ENCODE measurements at regions not wholly inside any gene's neighbourhood (a gene's known extent, or its start where the extent isn't known, plus 50 kb on each side); places are given as distances from the start of the nearest gene placed in this dataset.

DNA sequence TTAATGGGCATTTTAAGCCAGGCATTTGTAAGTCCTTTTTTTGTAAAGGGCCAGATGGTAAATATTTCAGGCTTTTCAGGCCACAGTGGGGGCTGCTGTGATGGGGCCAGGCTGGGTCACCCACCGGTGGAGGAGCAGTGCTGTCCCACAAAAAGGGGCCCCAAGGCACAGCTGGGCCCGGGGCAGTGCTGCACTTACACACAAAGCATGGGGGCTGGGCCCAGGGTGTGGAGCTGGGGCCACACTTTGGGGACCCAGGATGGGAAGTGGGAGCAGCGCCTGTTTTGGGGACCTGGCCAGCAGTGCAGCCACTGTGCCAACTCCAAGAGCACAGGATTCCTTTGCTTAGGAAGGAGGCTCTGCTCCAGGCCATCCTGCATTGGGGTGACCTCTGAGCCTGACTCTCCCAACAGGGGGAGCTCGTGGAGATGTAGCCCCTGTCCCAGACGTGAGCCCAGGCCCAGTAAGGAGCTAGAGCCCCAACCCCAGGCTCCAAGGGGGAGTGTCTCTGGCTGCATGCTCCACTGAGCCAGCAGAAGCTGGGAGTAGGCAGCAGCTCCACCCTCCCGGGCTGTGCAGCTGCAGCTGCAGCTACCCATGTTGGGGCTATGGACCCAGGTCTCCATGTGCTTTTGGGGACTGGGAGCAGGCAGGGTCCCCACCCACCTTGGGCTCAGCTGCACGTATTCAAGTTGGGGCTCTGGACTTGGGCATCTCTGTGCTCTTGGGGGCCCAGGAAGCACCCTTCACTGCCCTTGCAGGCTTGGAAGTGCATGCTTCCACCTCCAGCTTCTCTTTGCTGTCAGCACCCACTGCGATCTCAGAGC, 1036.5 kb upstream of the CNTNAP5 start:
- Mint-ChIP-seq H3K9me3 (peaks cover 0 to 22% (median 15%) of the 10 kb centered on the region in 9 donors), H3K27ac (no peak overlapping the region), H3K27me3 (no peaks in the 10 kb centered on the region), H3K4me1 (no peaks in the 10 kb centered on the region), H3K36me3 (no peaks in the 10 kb centered on the region), H3K4me3 (no peak overlapping the region)
- ATAC-seq, result no peak
- DNase-seq, result no peak
- POLR2A ChIA-PET, result no interaction called here

DNA sequence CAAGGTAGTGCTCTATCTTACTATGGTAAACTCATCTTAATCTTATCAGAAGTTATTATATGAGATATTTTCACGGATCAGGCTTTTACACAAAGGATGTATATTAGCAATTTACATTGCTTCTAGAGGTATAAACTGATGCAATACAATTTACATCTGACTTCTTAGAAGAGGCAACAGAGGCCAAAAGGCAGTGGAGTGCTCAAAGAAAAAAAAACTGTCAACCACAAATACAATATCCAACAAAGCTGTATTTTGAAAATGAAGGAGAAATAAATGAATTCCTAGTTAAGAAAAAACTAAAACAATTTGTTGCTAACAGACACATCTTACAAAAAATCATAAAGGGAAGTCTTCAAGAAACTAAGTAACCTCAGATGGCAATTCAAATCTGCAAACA, 1031.5 kb upstream of the CNTNAP5 start:
- Mint-ChIP-seq H3K27ac (no peak overlapping the region), H3K4me1 (no peaks in the 10 kb centered on the region), H3K36me3 (no peaks in the 10 kb centered on the region), H3K4me3 (no peak overlapping the region), H3K27me3 (no peaks in the 10 kb centered on the region), H3K9me3 (peaks cover 4 to 38% (median 17%) of the 10 kb centered on the region in 9 donors)
- DNase-seq (no peak), ATAC-seq (no peak)
- POLR2A ChIA-PET, result no interaction called here

DNA sequence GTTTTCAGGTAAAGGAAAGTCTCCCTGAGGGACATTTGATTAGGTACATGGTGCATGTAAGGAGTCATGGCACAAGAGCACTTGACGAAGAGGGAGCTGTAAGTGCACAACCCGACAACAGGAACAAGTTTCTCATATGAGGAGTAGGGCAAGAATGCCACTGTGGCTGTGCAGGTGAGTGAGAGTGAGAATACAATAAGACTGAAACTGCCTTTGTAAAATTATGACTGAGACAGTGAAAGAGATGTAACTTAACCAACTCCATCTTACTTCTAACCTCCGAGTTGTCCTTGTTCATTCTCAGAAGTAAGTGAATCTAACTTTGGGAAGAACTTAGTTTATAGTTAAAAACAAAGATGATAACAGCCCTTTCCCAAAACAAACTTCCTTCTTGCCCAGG, 1025.8 kb upstream of the CNTNAP5 start:
- POLR2A ChIA-PET, result no interaction called here
- Mint-ChIP-seq H3K36me3 (no peaks in the 10 kb centered on the region), H3K27ac (no peak overlapping the region), H3K4me3 (no peak overlapping the region), H3K4me1 (no peaks in the 10 kb centered on the region), H3K9me3 (peaks cover 3 to 72% (median 18%) of the 10 kb centered on the region in 9 donors), H3K27me3 (no peaks in the 10 kb centered on the region)
- ATAC-seq (no peak), DNase-seq (no peak)

DNA sequence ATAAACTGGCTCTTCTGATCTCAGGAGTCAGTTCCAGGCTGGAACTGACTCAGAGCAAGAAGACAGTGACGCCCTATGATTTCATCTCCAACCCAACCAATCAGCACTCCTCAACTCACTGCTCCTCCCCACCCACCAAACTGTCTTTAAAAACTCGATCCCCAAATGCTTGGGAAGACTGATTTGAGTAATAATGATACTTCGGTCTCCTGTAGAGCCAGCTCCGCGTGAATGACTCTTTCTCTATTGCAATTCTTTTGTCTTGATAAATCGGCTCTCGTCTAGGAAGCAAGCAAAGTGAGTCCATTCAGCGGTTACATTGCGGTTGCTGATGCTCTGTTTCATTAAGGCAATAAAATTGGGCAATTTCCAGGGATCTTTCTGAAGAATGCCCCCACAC, 1025.3 kb upstream of the CNTNAP5 start:
- no peaks in the 10 kb centered on the region for H3K4me1 Mint-ChIP-seq
- H3K9me3 Mint-ChIP-seq, result peaks cover 3 to 67% (median 19%) of the 10 kb centered on the region in 9 donors
- POLR2A ChIA-PET, result no interaction called here
- H3K36me3 Mint-ChIP-seq, result no peaks in the 10 kb centered on the region
- H3K4me3 Mint-ChIP-seq, result no peak overlapping the region
- ATAC-seq (no peak), DNase-seq (no peak)
- H3K27me3 Mint-ChIP-seq, result no peaks in the 10 kb centered on the region
- no peak overlapping the region for H3K27ac Mint-ChIP-seq

DNA sequence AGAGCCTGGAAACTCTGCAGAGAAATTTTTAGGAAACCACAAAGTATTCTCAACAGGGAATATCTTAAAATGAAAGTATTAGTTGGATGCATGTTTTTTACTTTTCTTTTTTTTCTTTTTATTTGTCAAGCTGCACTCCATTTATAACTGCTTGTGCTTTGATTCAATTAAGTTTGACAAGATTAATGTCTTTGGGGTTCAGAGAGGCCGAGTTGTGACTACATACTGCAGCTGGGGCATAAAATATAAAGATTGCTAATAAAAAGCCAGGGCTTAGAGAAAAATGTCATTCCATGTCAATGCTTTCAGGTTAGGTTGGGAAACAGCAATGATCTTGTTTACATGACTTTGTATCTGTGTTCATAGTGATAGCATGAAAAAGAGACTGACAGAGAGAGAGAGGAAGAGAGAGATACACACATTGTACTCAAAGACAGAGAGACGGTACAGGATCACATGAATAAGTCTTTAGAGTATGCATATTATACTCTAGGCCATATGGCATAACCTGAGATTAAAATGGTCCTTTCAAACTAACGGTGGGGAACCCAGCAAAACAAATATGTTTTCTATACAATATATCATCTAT, 1022.3 kb upstream of the CNTNAP5 start:
- POLR2A ChIA-PET, result no interaction called here
- Mint-ChIP-seq H3K27me3 (no peaks in the 10 kb centered on the region), H3K4me1 (no peaks in the 10 kb centered on the region), H3K36me3 (peaks cover 0 to 7% (median 0%) of the 10 kb centered on the region in 3 donors), H3K4me3 (no peak overlapping the region), H3K9me3 (peaks cover 5 to 69% (median 31%) of the 10 kb centered on the region in 9 donors), H3K27ac (no peak overlapping the region)
- DNase-seq (no peak), ATAC-seq (no peak)

DNA sequence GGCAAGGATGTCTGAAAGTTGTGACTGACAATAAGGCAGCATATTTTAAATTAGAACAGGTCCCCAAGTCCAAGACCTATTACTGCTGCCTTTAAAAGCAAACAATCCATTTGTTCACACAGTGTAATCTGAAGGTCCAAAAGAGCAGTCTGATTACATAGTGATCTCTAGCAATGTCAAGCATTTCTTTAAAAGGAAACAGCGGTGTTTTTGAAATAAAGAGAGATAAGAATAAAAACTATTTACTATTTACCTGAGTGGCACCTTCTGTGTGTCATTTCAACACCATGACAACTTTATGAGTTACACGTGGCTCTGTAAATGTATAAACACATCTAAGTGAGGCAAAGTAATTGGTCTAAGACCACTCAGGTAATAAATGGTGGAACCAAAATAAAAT, 1009.9 kb upstream of the CNTNAP5 start:
- no peak overlapping the region for H3K4me3 Mint-ChIP-seq

DNA sequence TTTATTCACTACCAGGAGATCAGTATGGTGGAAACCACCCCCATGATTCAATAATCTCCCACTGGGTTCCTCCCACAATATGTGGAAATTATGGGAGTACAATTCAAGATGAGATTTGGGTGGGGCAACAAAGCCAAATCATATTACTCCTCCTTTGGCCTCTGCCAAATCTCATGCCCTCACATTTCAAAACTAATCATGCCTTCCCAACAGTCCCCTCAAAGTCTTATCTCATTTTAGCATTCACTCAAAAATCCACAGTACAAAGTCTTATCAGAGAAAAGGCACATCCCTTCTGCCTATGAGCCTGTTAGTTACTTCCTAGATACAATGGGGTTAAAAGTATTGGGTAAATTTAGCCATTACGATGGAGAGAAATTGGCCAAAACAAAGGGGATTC, 989.5 kb upstream of the CNTNAP5 start:
- Mint-ChIP-seq H3K27ac (no peak overlapping the region), H3K4me1 (no peaks in the 10 kb centered on the region)

More for the DNA sequence above, 1009.9 kb upstream of the CNTNAP5 start:
- Mint-ChIP-seq H3K27me3 (no peaks in the 10 kb centered on the region), H3K27ac (no peak overlapping the region), H3K4me1 (no peaks in the 10 kb centered on the region), H3K9me3 (peaks cover 0 to 27% (median 9%) of the 10 kb centered on the region in 9 donors), H3K36me3 (no peaks in the 10 kb centered on the region)
- DNase-seq (no peak), ATAC-seq (no peak)
- POLR2A ChIA-PET, result no interaction called here

DNA sequence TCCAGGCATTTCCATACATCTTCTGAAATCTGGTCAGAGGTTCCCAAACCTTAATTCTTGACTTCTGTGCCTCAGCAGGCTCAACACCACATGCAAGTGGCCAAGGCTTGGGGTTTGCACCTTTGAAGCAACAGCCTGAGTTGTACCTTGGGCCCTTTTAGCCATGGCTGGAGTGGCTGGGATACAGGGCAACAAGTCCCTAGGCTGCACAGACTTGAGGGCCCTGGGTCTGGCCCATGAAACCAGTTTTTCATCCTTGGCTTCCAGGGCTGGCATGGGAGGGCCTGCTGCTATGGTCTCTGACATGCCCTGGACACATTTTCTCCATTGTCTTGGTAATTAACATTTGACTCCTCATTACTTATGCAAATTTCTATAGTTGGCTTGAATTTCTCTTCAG, 988.8 kb upstream of the CNTNAP5 start:
- no peaks in the 10 kb centered on the region for H3K27me3 Mint-ChIP-seq
- POLR2A ChIA-PET, result no interaction called here
- H3K36me3 Mint-ChIP-seq, result peaks cover 0 to 4% (median 0%) of the 10 kb centered on the region in 3 donors
- DNase-seq (no peak), ATAC-seq (no peak)
- H3K4me3 Mint-ChIP-seq, result no peak overlapping the region
- no peak overlapping the region for H3K27ac Mint-ChIP-seq
- no peaks in the 10 kb centered on the region for H3K4me1 Mint-ChIP-seq
- peaks cover 5 to 51% (median 23%) of the 10 kb centered on the region in 9 donors for H3K9me3 Mint-ChIP-seq

More for the DNA sequence above, 989.5 kb upstream of the CNTNAP5 start:
- ATAC-seq (no peak), DNase-seq (no peak)
- H3K36me3 Mint-ChIP-seq, result peaks cover 0 to 4% (median 0%) of the 10 kb centered on the region in 3 donors
- H3K4me3 Mint-ChIP-seq, result no peak overlapping the region
- POLR2A ChIA-PET, result no interaction called here
- H3K9me3 Mint-ChIP-seq, result peaks cover 7 to 51% (median 25%) of the 10 kb centered on the region in 9 donors
- no peaks in the 10 kb centered on the region for H3K27me3 Mint-ChIP-seq

DNA sequence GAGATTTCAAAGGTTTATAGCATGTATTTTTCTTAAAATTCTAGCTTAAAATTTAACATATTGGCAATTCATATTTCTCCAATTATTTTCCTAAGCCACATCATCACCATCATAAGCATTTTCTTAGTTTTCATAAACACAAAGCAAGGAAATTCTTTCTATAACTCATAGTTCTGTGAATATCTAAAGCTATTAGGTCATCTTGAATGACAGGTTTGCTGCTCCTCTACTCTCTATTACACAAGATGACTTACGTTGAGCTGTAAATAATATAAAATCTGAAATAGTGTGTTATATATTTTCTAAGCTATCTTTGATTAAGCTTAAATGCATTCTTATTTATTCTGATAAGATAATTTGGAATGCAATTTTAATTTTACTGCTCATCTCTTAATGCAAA, 984.6 kb upstream of the CNTNAP5 start:
- POLR2A ChIA-PET, result no interaction called here
- DNase-seq (no peak), ATAC-seq (no peak)
- Mint-ChIP-seq H3K4me3 (no peak overlapping the region), H3K9me3 (peaks cover 5 to 35% (median 14%) of the 10 kb centered on the region in 9 donors), H3K36me3 (no peaks in the 10 kb centered on the region), H3K27me3 (no peaks in the 10 kb centered on the region), H3K4me1 (no peaks in the 10 kb centered on the region), H3K27ac (no peak overlapping the region)

DNA sequence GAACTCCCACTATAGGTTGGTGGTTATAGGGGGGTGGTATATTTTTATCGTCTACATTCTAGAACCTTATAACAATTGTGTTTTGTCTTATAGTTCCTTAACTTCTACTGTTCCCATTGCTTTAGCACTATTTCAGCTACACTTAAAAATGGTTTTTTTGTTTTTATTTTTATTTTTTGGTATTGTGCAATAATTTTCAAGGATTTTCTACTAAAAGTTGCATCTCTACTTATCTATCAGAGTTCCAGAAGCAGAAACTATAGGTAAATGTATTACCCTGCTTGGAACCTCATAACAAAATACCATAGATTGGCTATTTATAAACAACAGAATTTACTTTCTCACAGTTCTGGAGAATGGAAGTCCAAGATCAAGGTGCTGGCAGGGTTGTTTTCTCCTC, 981.6 kb upstream of the CNTNAP5 start:
- Mint-ChIP-seq H3K27me3 (no peaks in the 10 kb centered on the region), H3K9me3 (peaks cover 0 to 30% (median 8%) of the 10 kb centered on the region in 9 donors), H3K4me3 (no peak overlapping the region), H3K27ac (no peak overlapping the region), H3K4me1 (no peaks in the 10 kb centered on the region), H3K36me3 (no peaks in the 10 kb centered on the region)
- ATAC-seq (no peak), DNase-seq (no peak)
- POLR2A ChIA-PET, result no interaction called here

DNA sequence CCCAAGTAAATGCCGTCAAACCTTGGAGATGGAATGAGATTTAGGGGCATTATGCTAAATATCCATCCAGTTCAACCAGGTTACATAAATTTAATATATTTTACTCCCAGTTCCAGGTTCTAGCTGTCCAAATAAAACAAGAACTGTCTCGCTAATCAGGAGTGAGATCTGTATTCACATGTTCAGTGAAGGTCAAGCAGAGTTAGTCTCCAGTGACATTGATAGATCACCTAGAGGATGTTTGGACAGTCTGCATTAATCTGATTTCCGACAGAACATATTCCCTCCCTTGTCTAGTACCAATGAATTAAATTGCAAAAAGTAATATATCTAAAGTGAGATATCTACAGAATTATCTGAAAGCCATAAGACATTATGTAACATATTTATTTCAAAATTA, 979.4 kb upstream of the CNTNAP5 start:
- no peaks in the 10 kb centered on the region for H3K27me3 Mint-ChIP-seq
- DNase-seq, result no peak
- H3K36me3 Mint-ChIP-seq, result no peaks in the 10 kb centered on the region
- H3K9me3 Mint-ChIP-seq, result peaks cover 0 to 23% (median 4%) of the 10 kb centered on the region in 9 donors
- POLR2A ChIA-PET, result no interaction called here
- no peak for ATAC-seq
- no peak overlapping the region for H3K27ac Mint-ChIP-seq
- H3K4me3 Mint-ChIP-seq, result no peak overlapping the region
- no peaks in the 10 kb centered on the region for H3K4me1 Mint-ChIP-seq

DNA sequence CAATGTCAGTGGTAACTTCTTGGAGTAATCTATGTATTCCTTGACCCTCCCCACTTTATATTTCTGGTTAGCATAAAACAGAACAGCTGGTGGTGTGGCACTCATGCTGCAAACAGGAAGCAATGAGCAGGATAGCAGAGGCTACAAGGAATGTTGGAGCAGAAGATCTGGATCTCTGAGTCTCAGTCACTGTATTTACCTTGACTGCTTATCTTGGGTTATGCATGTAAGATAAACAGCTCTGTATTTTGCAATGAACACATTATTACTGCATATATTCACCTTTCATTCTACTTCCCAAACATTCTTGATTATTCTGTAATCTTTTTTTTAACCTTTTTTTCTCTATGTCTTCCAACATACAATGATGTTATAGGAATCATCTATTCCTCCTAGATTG, 977.9 kb upstream of the CNTNAP5 start:
- H3K27ac Mint-ChIP-seq, result no peak overlapping the region
- ATAC-seq, result no peak

DNA sequence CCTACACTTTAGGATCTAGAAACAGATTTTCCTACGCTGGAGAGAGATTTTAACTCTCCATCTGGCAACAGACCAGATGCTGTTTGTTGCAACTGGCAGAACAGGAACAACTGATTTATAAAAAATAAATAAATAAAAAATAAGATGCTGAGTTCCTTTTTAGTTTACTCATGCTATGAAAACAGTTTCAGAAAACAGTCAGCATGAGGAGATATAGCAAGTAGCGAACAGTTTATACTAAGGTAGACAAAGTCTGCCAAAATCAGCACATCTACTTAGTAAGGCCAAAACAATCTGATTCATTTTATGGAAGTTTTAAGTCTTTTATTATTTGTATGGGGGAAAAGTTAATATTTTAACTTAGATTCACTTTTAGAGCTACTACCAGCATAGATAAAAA, 974.0 kb upstream of the CNTNAP5 start:
- no peak overlapping the region for H3K4me3 Mint-ChIP-seq
- DNase-seq (no peak), ATAC-seq (no peak)
- POLR2A ChIA-PET, result no interaction called here
- no peaks in the 10 kb centered on the region for H3K27me3 Mint-ChIP-seq
- H3K27ac Mint-ChIP-seq, result no peak overlapping the region
- no peaks in the 10 kb centered on the region for H3K36me3 Mint-ChIP-seq
- peaks cover 0 to 30% (median 5%) of the 10 kb centered on the region in 9 donors for H3K9me3 Mint-ChIP-seq
- H3K4me1 Mint-ChIP-seq, result no peaks in the 10 kb centered on the region

More for the DNA sequence above, 977.9 kb upstream of the CNTNAP5 start:
- Mint-ChIP-seq H3K36me3 (no peaks in the 10 kb centered on the region), H3K27me3 (no peaks in the 10 kb centered on the region), H3K9me3 (peaks cover 0 to 27% (median 4%) of the 10 kb centered on the region in 9 donors), H3K4me3 (no peak overlapping the region), H3K4me1 (no peaks in the 10 kb centered on the region)
- DNase-seq, result no peak
- POLR2A ChIA-PET, result no interaction called here

DNA sequence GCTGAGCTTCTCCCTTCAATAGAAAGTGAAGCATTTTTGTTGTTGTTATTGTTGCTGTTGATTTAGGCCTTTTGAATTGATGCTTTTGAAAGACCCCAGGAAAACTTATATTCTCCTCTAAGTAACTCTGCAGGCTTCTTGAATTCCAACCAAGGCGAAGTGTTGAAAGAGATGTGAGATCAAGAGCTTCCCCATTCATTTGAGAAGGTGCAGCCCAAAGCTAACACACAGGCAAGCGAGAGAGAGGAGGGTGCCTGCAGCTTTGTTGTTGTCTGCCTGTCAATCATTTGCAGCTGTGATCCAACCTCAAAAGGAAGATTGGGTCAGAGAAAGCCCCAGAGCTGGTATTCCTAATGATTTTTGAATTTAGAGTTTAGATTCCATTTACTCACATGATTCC, 963.6 kb upstream of the CNTNAP5 start:
- POLR2A ChIA-PET, result no interaction called here
- ATAC-seq (no peak), DNase-seq (no peak)
- Mint-ChIP-seq H3K27ac (no peak overlapping the region), H3K4me1 (no peaks in the 10 kb centered on the region), H3K4me3 (no peak overlapping the region), H3K36me3 (no peaks in the 10 kb centered on the region), H3K27me3 (no peaks in the 10 kb centered on the region), H3K9me3 (peaks cover 5 to 41% (median 10%) of the 10 kb centered on the region in 9 donors)
